ENCODE measurements at regions not wholly inside any gene's neighbourhood (a gene's known extent, or its start where the extent isn't known, plus 50 kb on each side); places are given as distances from the start of the nearest gene placed in this dataset.
A peak's percentile ranks its signal among the peaks of the same experiment; 100 is the strongest.

DNA sequence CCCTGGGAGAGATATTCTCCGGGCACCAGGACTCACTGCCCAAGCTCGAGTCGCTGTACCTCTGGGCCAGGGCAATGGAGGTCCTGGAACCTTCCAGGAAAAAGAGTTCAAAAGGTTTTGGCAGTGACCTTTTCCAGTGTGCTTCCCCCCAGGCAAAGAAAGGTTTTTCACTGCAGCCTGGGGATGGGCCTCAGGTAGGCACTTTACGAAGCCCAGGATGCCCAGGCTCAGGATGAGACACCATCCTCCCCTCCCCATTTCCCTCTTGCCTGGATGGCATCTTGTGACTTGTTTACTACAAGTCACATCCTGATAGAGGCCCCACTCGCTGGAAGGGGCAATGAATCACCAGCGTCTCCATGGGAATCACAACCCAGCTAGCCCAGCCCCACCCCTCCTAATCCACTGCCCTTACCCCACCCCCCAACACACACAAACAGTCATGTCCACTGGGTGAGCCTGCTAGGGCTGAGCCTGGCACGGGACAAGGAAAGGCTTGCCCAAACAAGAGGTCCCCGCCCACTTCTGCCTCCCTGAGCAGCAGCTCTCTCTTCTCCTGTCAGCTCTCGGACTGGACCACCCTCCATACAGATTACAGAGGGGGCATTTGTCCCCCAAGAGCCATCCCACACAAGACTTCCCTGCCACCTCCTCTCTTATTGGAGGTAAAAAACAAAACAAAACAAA, 93.8 kb upstream of the SMNDC1 start:
- DNase-seq (ENCODE audit: low read depth): peak; percentile 100

DNA sequence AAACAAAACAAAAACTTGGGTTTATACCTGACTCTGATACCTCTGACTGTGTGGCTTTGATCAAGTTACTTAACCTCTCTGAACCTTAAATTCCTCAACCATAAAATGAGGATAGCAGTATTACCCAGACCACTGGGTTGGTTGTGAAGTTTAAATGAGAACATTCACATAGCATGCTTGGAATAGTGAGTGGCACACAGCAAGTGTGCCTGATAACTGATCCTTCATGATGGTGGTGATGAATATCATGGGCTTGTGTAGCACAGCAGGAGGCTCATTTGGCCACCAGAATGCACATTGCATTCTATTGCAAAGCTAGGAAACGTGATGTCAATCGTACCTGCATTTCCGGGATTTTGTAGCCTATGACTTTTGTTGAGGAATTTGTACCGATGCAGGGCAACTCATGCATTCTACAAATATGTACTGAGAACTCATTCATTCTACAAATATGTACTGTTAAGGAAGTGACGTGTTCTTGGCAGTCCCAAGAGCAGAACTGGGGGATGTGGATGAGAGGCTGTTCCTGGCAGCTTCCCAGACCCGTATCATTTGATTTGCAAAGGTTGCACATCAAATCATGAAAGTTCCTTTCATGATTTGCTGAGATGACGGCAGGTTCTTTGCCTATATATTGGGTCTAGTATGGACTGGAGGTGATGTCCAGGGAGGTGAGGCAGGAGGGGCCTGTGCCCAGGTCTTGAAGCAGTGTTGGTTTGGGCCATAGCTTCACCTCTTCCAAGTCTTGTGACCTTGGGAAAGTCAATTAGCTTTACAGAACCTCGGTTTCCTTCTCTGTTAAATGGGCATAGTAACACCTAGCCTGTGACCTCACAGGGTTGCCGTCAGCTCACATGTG, 94.6 kb upstream of the SMNDC1 start:
- DNase-seq (ENCODE audit: low read depth): peak; percentile 100

GRCh38 chr10:110399965-110400933, 95.5 kb upstream of the SMNDC1 start:
- peak; percentile 83 for DNase-seq (ENCODE audit: low read depth)

DNA sequence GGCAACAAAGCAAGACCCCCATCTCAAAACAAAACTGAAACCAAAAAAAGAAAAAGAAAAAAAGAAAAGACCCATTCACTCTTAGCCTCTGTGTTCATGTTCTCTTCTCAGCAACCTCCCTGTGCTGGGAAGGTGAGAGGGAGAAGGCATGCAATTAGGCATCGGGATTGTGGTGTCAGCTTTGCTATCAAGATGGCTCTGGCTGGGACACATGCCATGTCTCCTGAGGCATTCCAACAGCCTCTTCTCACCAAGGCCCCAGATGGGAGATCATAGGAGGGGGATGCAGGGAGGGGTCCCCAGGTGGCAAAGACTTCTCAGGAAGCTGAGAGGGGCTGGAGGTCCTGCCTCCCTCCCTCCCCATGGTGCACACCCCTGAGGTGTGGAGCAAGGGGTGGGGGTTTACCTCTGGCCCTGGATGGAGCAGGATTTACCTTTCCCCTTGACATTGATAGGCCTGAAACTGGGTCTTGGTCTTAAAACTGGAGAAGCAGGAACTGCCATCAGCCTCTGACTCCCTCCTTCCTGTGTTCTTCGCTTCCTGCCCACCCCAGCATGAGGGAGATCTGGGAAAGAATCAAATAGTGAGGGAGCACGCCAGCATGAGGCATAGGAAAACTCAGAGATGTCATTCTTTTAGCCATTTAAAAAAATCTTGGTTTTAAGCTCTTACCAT, 96.2 kb upstream of the DUSP5 start:
- DNase-seq (ENCODE audit: low read depth): no peak

DNA sequence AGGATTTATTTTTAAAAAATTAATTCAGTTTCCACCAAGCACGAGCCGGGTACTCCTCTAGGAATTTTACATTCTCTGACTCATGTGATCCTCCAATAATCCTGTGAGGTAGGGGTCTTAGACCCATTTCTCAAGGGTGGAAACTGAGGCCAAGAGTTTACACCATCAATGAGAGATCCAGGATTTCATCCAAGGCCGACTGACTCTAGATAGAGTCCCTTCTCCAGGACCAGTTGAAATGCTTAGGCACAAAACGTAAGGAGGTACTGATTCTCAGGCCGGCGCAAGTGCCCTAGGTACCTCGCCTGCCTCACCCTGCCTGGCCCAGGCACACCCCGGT, 95.7 kb upstream of the DUSP5 start:
- no peak for DNase-seq (ENCODE audit: low read depth)

- DNase-seq (ENCODE audit: low read depth): no peak
Measured at GRCh38 chr10:110403593-110403992, 94.1 kb upstream of the DUSP5 start.

DNA sequence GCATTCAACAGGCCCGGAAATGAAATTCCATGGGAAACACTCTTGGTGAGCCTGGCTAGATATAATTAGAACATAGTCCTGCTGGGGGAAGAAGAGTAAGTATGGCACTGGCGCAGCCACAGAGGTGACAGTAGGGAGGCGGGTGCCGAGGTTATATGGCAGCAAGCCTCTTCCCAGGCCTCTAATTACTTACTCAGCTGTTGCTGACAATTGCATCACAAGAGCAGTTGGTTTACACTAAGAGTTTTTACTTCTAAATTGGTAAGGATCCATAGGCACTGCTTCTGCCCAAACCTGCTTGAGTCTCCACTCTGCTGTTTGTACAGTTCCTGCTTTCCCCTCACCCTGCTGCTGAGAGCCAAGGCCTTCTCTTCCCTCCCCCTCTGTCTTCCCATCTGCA, 93.3 kb upstream of the DUSP5 start:
- DNase-seq (ENCODE audit: low read depth): no peak

- DNase-seq (ENCODE audit: low read depth): no peak
Measured at GRCh38 chr10:110404825-110405224, 92.9 kb upstream of the DUSP5 start.

GRCh38 chr10:110405380-110405779, 92.3 kb upstream of the DUSP5 start:
- no peak for DNase-seq (ENCODE audit: low read depth)

DNA sequence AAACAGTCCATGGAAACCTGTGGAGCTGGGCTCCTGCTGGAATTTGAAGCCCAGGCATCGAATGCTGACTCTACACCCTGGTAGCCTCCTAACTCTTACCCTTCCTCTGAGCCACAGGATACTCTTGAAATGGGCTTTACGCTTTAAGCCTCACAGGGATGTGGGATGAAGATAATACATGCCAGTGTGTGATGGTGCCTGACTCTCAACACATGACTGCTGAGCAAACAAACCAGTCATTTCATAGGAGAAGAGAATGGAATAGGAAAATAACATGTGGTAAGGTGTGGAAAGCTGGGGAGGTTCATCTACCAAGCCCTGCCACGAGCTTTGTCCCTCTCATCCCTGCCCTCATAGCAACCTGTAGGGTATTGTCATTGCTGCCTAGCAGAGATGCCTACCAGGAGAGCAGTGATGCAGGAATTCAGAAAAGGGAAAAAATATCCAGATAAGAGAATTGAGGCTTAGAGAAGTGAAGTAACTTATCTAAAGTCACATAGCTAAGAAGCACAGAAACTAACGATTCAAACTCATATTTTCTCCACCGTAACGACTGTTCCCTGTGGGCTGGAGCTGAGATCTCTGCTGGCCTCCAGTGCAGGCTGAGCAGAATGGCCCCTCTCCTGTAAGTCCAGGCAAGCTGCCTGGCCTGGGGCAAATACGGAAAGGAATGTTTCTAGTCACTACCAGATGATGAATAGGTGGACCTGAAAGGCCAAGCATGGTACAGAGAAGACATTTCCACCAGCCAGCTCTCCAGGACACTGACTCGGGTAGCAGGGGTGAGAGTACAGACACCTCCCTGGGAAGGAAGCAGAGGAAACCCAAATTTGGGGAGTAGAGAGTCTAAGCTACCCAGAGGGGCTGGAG, 90.2 kb upstream of the DUSP5 start:
- DNase-seq (ENCODE audit: low read depth): peak; percentile 65

DNA sequence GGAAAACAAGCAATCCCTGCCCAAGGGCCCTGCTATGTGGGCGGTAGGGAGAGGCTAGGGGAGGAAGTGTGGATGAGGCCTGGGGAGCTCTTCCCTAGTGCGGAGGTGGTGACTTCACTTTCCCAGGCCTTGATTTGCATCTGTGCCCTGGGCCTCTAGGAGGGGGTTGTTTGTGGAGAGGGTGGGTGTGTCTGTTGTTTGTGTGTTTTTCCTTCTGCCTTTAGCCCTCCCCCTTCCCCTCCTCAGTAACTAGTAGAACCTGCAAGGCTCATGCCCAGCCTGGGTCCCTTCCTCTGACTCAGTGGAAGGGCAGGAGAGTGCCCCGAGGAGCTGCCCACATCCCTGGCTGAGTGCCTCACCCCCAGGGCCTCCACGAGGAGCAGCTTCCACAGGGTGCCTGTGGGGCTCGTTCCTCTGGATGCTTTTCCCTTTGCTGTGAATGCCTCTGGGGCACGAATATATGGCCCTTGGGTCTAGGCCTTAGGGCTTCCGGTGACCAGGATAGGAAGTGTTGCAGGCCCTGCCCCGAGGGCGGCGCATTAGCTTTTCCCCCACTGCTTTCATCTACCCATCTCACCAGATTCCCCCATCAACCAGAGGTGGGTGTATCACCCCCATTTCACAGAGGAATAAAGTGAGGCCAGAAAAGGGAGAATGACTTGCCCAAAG, 89.4 kb upstream of the DUSP5 start:
- DNase-seq (ENCODE audit: low read depth): peak; percentile 89

DNA sequence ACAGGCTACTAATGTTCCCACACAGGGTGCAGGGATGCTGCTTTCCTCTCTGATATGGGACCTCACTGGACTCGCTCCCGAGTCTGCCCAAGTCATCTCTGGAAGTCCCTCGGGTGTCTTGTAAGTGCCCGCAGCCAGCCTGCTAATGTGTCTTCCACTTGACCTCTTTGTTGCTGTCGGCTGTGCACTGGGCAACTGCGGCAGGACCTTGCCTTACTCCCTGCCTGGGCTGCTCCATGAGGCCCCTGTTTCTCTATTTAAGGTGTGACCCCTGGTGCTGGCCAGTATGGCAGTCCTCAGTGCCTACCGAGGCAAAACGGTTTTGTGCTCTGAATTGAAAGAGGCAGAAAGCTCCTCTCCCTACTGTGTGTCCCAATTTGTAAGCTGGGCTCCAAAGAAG, 88.8 kb upstream of the DUSP5 start:
- DNase-seq (ENCODE audit: low read depth): no peak

GRCh38 chr10:110409488-110409887, 88.2 kb upstream of the DUSP5 start:
- DNase-seq (ENCODE audit: low read depth): no peak

- DNase-seq (ENCODE audit: low read depth): peak; percentile 33
Measured at GRCh38 chr10:110409926-110410325, 87.8 kb upstream of the DUSP5 start.

DNA sequence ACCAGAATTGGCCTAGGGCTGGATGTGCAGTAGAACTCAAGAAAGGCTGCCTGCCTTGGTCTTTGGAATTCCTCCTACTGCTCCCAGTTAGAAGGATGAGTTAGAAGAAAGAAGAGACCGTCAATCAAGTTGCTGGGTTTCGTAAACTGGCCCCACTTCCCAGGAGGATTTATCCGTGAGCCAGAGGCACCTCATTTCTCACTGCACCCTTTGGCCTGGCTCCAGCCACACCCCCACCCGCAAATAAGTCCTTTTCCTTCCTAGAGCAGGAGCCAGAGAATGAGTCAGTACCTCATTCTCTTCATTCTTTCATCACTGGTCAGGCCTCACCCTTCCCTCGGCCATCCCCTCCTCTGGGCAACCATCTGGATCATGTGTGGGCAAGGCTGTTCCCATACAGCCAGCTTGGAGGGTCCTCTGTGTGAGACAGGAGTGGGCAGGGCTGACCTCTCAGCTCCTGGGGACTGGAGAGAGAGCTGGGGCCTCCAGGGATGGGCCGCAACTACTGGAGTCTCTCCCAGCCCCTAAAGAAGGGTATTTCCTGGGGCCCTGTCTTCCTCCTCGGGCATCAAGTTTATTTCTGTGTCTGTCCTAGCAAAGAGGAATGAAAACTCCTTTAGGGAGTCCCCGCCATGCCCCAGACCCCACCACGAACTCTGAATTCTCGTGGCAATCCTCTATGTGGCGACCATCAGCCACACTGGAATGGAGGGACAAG, 87.2 kb upstream of the DUSP5 start:
- peak; percentile 99 for DNase-seq (ENCODE audit: low read depth)

DNA sequence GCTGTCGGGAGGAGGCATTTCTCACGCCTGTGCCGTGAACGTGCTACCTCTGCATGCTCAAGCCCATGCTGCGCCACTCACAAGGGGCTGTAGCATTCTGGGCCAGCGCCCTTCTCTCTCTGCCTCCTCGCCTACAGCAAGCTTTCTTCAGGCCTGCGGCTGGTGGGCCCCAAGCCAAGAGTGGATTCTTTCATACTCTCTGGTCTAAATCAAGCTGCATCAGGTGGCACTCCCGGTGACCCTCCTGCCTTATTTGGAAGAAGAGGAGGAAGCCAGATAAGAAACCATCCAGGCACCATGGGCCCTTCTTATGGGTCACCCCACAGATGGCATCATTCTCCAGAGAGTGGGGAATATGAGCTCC, 86.7 kb upstream of the DUSP5 start:
- peak; percentile 63 for DNase-seq (ENCODE audit: low read depth)

- no peak for DNase-seq (ENCODE audit: low read depth)
Measured at GRCh38 chr10:110413049-110413783, 84.5 kb upstream of the DUSP5 start.

- DNase-seq (ENCODE audit: low read depth): peak; percentile 36
Measured at GRCh38 chr10:110413903-110414547, 83.7 kb upstream of the DUSP5 start.

Data from ELR (cell line).